ENCODE measurements at regions not wholly inside any gene's neighbourhood (a gene's known extent, or its start where the extent isn't known, plus 50 kb on each side); places are given as distances from the start of the nearest gene placed in this dataset.

- DNase-seq = no peak
These were observed 145.8 kb downstream of the ACTL7B start for GRCh38 chr9:108709997-108710396.

DNA sequence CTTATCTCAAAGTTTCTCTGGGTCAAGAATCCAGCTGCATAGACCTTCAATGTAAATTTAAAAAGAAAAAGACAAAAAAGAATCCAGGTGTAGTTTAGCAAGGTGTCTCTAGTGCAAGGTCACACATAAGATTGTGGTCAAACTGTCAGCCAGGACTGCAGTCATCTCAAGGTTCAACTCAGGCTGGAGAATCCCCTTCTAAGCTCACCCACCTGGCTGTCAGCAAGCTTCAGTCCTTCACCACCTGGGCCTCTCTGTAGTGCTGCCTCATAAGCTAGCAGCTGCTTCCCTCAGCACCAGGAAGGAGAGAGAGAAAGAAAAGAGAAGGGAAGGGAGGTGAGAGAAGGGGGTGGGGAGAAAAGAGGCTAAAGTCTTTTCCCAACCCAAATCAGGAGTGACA is 146.7 kb downstream of the ACTL7B start:
- DNase-seq = no peak

DNA sequence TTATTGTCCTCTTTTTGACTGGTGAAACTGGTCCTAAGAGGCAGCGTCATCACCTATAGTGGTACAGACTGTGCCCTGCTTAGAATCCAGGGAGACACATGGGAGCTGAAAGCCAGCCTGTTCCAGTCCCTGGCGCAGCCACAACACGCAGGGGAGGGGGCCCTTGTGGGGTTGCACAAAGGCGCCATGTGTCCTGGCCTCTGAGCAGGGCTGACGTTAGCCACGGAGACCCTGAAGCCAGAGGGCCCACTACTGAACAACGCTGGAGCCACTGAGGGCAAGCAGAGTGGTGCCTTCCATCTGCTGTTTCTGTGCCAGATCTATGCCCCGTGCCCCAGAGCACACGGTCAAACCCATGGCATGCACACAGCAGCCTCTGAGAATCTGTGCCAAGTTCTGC is 147.3 kb downstream of the ACTL7B start:
- DNase-seq = no peak

DNA sequence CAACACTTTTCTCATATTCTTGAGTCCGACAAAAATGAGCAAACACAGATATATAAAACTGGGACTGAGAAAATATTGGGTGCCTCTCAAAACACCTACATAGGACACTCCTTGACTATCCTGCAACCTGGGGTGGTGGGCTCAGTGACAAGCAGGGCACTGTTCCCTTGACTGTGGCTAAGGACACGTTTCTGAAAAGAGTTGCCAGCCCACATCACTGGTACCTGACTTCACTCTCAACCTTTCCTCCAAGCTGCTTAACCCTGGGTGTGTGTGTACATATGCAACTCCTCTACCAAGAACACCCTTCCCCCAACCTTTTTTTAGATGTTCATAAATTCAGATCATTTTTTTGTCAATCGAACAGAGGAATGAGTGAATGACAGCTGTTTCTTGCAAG is 148.7 kb downstream of the ACTL7B start:
- no peak for DNase-seq

DNA sequence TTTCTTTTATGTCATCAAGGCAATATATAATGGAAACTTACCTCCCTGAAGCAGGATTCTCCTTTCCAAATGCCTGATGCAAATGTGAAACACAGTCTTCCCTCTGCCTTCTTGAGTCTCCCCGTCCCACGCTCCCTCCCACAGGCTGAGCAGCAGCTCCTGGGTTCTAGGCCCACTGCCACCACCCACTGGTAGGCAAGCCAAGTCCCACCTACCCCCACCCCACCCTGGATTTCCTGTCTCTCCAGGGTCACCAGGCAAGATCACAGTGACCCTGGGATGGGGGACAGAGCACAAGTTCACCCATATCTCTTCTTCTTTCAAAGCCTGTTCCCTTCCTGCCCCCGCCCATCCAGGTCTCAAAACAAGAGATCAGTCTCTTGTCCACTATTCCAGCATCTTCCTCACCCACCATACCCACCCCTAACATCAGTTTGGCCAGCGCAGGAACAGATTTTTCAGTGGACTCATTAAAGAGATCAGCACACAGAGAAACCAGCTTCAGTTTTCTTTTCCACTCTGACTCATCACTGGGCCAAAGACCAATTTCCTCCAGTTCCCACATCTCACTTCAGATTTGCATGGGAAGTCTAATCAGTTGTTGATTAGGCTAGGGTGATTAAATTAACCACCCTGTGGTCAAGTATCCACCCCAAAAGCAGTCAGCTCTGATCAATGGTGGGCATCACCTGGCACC is 151.5 kb downstream of the ACTL7B start:
- no peak for DNase-seq

- DNase-seq = peak; percentile 85
These were observed 152.4 kb downstream of the ACTL7B start for GRCh38 chr9:108703429-108703828.

DNA sequence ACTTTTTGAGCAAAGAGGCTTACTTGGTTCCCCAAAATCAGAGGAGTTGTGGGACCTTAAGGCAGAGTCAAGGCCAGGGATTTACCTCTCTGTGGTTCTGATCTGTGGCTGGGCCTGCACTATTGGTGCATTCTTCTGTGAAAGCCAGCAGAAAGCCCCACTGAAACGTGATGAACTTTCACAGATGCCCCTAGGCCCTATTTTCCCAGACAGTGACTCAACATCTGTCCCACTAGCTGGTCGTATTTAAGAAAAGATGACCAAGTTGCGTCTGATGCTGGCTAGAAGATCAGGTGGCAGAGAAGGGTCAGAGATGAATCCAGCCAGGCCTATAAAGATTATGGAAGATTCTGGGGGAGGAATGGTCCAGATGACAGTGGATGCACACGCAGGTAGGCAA is 153.1 kb downstream of the ACTL7B start:
- no peak for DNase-seq

GRCh38 chr9:108698801-108699200 is 157.0 kb downstream of the ACTL7B start:
- DNase-seq = no peak

DNA sequence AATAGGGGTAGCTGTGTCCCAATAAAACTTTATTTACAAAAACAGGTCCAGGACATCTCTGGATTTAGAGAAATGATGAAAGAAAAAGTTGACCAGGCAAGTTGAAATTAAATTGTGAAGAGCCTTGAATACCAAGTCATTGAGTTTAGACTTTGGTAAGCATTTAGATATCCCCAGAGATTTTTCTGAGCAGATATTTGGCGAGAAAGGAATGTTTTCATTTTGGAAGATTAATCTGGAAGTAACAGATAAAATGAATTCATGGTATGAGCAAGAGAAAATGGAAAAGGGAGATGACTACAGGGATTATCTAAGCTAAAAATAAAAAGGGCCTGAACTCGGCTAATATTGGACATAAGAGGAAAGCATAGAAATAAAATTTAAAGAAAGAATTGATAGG is 157.6 kb downstream of the ACTL7B start:
- no peak for DNase-seq

- no peak for DNase-seq
These were observed 159.6 kb downstream of the ACTL7B start for GRCh38 chr9:108696156-108696555.

- DNase-seq = no peak
These were observed 161.6 kb downstream of the ACTL7B start for GRCh38 chr9:108694170-108694569.

DNA sequence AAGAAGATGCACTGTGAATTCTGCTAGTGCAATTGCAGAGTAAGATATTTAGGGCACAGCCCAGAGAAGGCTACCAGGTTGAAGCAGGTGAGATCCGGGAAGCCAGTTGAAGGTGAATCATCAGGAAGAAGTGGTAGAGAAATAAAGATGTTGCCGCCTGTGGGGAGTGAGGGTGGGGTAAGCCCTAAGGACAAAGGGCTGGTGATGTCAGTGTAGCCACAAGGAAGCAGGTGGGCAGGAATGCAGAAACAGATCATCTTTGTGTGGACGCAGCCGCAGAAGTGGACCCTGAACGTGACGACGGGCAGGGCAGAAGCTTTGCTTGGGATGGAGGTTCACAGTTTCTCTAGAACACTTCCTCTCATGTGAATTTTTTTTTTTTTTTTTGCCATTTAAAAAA is 164.2 kb downstream of the ACTL7B start:
- DNase-seq = peak; percentile 71

- no peak for DNase-seq
These were observed 167.1 kb downstream of the ACTL7B start for GRCh38 chr9:108688676-108689075.

GRCh38 chr9:108688051-108688450 is 167.7 kb downstream of the ACTL7B start:
- no peak for DNase-seq

- no peak for DNase-seq
These were observed 168.5 kb downstream of the ACTL7B start for GRCh38 chr9:108687006-108687987.

GRCh38 chr9:108684288-108685025 is 171.3 kb downstream of the ACTL7B start:
- DNase-seq = no peak

DNA sequence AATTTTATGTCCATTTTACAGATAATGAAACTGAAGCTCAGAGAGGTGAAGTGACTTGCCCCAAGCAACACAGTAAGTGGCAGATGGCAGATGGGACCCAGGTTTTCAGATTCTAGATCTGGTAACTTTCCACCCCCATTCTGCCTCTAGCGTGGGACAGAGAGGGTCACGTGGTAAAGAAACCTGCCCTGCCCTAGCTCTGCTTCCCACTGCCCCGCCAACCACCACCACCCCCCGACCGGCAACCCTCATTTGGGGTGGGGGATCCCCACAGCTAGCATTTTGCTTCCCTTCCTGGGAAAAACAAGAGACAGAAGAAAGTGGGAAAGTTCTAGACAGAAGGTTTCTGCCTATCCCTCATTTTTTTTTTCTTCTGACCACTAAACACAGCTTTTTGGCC is 172.5 kb downstream of the ACTL7B start:
- no peak for DNase-seq

- DNase-seq = no peak
These were observed 173.8 kb downstream of the ACTL7B start for GRCh38 chr9:108681851-108682590.

DNA sequence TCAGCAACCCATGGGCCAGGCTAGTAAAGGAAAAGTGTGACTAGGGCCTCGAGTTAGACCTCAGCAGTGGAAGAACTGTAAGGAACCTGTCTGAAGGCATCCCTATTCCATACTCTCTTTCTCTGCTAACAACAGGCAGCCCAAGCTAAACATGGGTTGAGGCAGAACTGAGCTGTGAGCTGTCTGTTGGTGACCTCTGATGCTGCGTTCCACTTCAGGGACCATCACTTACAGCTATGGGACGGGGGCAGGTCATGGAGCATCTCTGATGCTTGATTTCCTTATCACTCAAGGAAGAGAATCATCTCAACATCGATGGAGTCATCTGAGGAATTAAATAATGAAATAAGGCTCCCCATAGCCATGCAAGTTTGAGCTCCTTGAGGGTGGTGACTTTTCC is 174.8 kb downstream of the ACTL7B start:
- DNase-seq = no peak

DNA sequence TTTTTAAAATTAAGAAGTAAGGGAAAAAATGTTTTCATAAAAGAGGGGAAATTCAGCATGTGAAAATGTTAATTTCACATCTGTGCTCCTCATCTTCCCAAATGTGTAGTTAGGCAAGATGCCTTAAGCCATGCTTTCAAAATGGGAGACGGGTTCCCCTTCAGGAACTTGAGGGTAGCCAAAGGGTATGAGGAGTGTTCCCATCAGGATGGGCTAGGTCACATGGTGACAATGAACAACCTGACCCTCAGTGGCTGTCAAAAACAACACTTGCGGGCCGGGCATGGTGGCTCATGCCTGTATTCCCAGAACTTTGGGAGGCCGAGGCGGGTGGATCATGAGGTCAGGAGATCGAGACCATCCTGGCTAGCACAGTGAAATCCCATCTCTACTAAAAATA is 178.0 kb downstream of the ACTL7B start:
- no peak for DNase-seq

DNA sequence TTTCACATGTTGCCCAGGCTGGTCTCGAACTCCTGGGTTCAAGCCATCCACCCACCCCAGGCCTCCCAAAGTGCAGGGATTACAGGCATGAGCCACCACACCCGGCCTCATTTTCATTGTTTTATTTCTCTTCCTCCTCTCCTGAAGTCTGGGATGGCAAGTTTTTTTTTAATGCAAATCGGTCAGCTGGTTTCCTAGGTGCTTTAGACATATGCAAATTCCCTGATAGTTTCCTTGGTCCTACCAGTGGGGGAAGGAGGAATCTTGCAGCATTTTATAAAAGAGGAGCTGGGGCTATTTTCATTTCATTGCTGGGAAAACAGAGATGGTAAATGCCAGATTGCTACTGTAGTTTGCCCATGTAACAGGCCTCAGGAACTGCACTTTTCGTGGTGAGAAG is 179.4 kb downstream of the ACTL7B start:
- no peak for DNase-seq

- no peak for DNase-seq
These were observed 180.1 kb downstream of the ACTL7B start for GRCh38 chr9:108675708-108676107.
